PC-3 (cell line): ENCODE measurements at regions not wholly inside any gene's neighbourhood (a gene's known extent, or its start where the extent isn't known, plus 50 kb on each side); places are given as distances from the start of the nearest gene placed in this dataset.

Experiments used
- EZH2 ChIP-seq: fragments of 300-600 bp; sonication (generic); IDR thresholded peaks from one replicate; pipeline ENCODE4 v1.6.1; 2017; ENCODE audit warnings: antibody characterized with exemption, mild to moderate bottlenecking, low read length; ENCODE audit not compliant: unreplicated experiment
- TF ChIP-seq, protein P1 (sequence below): fragments of 300-600 bp; sonication (generic); conservative IDR thresholded peaks from 2 replicates; pipeline ENCODE4 v1.5.1; 2017; ENCODE audit warnings: antibody characterized with exemption, low read depth, mild to moderate bottlenecking, low read length

GRCh38 chr6:21931641-21932335 is 338.2 kb downstream of the SOX4 start:
- TF ChIP-seq, protein P1, sequence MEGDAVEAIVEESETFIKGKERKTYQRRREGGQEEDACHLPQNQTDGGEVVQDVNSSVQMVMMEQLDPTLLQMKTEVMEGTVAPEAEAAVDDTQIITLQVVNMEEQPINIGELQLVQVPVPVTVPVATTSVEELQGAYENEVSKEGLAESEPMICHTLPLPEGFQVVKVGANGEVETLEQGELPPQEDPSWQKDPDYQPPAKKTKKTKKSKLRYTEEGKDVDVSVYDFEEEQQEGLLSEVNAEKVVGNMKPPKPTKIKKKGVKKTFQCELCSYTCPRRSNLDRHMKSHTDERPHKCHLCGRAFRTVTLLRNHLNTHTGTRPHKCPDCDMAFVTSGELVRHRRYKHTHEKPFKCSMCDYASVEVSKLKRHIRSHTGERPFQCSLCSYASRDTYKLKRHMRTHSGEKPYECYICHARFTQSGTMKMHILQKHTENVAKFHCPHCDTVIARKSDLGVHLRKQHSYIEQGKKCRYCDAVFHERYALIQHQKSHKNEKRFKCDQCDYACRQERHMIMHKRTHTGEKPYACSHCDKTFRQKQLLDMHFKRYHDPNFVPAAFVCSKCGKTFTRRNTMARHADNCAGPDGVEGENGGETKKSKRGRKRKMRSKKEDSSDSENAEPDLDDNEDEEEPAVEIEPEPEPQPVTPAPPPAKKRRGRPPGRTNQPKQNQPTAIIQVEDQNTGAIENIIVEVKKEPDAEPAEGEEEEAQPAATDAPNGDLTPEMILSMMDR: no peak
- TF ChIP-seq EZH2: no peak
